GM18907 (cell line): ENCODE measurements at regions not wholly inside any gene's neighbourhood (a gene's known extent, or its start where the extent isn't known, plus 50 kb on each side); places are given as distances from the start of the nearest gene placed in this dataset.

Experiments
- ATAC-seq: cut with Tn5 transposase; IDR thresholded peaks from one replicate; pipeline ENCODE4 v1.9.1; 2021; ENCODE audit warnings: mild to moderate bottlenecking, moderate library complexity; ENCODE audit not compliant: unreplicated experiment

GRCh38 chr13:75919660-75920199, 283.6 kb downstream of the LMO7 start:
- no peak for ATAC-seq

DNA sequence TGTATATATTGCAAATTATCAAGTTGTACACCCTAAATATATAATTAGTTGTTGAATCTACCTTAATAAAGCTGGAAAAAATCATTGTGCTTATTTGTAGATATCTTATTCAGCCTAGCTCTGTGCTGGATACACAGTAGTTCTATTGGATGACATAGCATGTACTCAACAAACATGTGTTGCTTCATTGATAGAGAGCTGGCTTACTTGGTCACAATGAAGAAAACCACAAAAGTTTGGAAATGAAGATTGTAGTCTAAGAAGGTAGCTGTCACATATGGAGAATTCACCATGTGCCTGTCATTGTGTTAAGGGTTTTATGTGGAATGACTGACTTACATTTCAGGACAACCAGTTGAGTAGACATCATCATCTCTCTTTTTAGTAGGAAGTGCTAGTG, 278.9 kb downstream of the LMO7 start:
- ATAC-seq: no peak

GRCh38 chr13:75913925-75914324, 277.8 kb downstream of the LMO7 start:
- ATAC-seq: no peak

- no peak for ATAC-seq
Measured at GRCh38 chr13:75910591-75910990, 274.5 kb downstream of the LMO7 start.
